Stimulated activated CD4-positive, alpha-beta T cell treated with anti-CD3 and anti-CD28 coated beads, Interleukin-4, amount 100 ng/mL, for 48 hours (primary cell): ENCODE measurements at regions not wholly inside any gene's neighbourhood (a gene's known extent, or its start where the extent isn't known, plus 50 kb on each side); places are given as distances from the start of the nearest gene placed in this dataset.
"Not testable (repeated sequence)": the region's sequence is repeated elsewhere in the genome, so short reads cannot be mapped to it uniquely, and the experiment has no call there.

Experiments used
- DNase-seq, 2 donors: peaks; one replicate each; pipeline ENCODE4 v3.0.0-alpha.2; 2020; ENCODE audit warnings: low read depth in 2 of 2

DNA sequence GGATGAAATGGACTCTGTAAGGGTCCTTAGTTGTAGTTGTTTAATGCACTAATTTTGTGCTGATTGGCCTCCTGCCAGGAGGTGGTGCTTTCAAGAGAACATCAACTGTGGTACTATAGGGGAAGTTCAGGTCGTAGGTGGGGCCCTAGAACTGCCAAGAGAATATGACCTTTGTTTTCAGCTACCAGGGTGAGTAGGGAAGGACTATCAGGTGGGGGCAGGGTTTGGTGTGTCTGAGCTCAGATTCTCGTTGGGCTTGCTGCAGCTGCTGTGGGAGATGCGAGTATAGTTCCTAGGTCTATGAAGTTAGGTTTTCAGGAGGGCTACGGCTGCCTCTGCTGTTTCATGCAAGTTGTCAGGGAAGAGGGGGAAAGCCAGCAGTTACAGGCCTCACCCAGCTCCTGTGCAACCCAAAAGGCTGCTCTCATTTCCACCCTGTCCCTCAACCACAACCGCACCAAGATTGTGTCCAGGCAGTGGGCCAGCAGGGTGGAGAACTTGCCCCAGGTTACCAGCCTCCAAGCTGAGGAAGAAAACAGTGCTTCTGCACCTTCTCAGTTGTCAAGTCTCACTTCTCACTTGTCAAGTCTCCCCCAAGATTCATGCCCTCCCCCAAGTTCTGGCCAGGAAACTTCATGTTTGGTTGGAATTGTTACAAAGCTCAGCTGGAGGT is 626.5 kb upstream of the MAP3K7 start:
- no peak for DNase-seq

DNA sequence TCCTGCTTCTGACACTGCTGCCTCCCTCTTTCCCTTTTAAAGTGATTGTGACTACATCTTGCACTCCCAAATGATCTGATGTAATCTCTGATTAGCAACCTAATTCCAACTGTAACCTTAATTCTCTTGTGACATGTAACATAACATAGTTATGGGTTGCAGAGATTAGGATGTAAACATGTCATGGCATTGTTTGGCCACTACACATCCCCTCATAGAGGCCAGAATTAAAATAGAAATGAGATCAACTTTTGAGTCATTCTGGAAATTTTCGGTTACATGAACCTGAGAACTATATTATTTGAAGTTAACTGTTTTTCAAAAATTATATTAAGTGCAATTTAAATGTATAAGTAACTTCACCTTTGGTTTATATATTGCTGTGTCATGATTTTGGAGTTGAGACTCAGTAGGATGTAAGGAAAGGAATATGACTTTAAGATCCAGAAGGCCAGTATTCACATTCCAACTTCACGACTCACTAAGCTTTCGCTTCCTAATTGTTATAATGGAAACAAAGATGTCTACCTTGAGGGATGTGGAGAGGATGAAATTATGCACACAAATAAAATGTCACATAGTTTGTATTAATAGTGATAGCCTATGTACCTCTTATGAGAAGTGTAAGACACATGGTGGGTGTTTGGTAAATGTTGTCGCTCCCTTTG is 611.9 kb upstream of the MAP3K7 start:
- DNase-seq = no peak

DNA sequence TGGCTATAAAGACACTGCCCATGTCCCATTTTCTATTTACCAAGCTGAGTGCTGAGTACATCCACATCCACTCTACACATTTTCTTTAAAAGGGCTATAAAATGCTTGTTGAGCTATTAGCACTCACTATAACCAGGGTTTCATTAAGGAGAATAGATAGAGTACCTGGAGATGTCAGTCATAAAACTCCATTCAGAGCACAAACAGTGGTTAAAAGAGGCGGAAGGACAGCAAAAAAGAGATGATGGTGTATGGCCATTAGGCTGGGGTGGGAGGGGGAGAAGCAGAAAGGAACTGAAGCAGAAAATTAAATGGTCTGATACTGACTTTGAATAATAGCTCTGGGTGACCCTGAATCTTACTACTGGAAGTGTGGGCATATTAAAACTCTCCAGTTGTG is 609.9 kb upstream of the MAP3K7 start:
- DNase-seq = no peak

DNA sequence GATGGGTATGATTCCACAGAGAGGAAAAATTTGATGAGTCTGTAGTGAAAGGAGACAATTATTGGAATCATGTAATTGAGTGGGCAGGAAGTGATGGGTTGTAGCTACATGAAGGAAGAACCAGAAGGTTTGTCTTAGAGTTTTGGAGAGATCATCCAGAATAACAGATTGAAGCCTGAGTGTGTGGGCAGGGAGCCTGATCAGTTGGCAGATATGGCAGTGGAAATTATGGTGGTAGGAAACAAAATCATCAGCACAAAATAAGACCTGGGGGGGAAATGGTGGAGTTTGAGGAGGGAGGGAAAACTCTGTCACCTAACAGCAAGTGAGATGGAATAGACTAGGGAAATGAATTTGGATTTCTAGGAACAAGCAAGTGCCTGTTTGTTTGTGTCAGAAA is 606.6 kb upstream of the MAP3K7 start:
- no peak for DNase-seq

DNA sequence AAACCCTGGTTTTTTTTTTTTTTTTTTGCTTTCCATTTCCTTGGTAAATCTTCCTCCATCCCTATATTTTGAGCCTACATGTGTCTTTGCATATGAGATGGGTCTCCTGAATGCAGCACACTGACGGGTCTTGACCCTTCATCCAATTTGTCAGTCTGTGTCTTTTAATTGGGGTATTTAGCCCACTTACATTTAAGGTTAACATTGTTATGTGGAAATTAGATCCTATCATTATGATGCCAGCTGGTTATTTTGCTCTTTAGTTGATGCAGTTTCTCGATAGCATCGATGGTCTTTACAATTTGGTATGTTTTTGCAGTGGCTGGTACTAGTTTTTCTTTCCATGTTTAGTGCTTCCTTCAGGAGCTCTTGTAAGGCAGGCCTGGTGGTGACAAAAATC is 603.2 kb upstream of the MAP3K7 start:
- not testable (repeated sequence) for DNase-seq

DNA sequence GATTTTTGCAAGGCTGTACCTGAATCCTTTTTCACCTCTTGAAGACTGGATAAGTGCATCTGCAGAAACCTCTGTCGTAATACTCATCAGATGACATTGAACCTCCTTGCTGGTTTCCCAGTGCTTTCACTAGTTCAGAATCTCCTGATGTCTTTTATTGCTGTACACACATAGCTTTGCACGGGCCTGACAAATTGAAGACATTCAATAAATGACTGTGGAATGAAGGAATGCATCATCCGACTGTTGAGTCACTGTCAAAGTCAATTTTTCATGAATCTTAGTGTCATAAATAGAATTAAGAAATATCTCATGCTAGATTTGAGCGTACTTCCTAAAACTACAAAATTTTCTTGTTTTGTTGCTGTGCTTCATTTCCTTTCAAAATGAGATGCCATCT is 598.2 kb upstream of the MAP3K7 start:
- DNase-seq = no peak

DNA sequence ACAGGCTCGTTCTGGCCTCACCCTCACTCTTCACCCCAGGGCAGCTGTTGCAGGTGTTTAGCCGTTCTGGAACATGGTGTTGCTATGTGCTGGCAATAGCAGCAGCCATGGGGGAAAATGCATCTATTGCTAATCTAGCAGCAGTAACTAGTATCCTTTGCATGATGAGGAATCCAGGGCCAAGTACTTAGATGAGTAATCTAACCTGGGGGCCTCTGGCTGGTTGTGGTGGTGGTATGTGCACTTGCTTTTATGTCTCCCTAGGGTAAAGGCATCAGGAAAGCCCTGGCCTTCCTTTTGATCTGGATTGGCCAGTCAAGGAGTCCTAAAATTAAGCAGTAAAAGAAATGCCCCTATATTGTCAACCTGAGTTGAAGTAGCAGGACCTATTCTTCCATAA is 594.5 kb upstream of the MAP3K7 start:
- DNase-seq = no peak

DNA sequence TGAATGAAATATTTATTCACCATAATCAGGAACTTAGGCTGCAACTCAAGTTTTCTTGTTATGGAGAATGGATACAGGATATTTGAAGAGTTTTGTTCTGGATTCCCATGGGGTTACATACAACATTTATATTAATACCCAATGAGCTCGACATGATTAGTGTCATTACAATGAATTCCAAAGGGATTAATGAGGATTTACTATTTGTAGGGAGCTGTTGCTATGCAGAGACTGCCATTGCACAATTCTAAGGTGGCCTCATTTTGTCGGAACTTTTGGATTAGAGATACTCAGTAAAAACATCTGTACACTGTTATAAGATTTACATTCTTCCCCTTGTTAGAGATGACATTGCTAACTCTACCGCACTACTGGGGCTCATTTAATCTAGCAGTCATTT is 586.8 kb upstream of the MAP3K7 start:
- DNase-seq = no peak

DNA sequence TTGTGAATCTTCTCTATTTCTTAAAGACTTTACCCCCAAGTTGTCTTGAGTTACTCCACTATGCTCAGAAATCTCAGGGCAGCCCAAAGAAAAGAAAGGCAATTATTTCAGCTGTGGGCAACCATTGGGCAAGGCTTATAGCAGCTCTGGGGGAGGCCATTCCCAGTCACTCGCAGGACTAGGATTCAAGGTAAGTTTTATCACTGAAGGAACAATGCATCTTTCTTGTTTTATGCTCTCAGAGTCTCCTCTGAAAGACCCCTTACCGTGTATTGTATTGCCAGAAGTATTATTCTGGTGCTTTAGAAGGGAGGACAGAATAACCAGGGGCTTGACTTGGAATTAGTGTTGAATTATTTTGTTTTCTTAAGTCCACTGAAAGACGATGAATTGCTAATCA is 586.3 kb upstream of the MAP3K7 start:
- DNase-seq = no peak

DNA sequence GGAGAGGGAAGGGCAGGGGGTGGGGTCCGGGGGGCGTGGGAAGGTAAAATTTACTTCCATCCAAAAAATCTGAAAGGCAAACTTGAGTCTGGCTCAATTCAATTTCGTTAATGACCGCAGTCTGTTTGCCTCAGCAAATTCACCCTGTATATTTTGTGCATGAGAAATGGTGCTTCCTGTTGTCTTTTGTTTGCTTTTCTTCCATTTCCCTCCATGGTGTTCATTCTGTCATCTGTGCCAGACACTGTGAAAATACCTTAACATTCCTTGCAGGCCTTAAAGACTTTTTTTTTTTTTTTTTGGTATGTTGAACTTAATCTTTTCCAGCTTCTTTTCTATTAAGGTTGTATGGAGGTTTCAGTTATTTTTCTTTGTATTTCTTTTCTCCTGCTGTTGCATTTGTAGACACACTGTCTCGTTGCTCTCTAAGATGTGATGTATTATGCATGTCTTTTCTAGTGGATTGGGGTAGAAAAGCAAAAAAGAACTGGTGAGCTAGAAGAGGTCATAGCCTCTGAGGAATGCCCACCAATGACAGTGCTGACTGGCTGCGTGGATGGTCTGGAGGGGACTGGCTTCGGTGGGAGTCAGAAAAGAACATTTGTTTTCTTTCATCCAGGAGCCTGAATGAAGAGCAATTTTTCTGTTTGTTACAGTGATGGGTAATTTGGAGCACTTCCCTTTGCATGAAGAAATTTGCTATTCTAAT is 585.0 kb upstream of the MAP3K7 start:
- DNase-seq = no peak

DNA sequence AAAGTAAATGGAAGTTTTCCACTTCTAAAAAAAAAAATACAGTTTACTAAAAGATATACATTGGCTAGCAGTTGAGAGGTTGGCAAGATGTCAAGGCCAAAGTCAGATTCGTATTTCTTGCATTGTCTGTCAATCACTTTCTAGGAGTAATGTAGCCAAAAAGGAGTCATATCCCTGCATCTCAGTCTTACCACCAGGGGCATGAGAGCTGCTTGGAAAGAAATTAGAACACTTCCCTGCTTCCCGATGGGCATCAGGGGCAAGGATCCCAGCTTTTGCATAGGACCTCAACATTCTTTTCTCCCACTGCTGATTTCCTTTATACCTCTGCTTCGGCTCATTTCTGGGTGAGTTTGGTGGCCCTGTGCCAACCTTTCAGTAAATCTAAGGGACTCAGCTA is 581.0 kb upstream of the MAP3K7 start:
- DNase-seq = no peak

DNA sequence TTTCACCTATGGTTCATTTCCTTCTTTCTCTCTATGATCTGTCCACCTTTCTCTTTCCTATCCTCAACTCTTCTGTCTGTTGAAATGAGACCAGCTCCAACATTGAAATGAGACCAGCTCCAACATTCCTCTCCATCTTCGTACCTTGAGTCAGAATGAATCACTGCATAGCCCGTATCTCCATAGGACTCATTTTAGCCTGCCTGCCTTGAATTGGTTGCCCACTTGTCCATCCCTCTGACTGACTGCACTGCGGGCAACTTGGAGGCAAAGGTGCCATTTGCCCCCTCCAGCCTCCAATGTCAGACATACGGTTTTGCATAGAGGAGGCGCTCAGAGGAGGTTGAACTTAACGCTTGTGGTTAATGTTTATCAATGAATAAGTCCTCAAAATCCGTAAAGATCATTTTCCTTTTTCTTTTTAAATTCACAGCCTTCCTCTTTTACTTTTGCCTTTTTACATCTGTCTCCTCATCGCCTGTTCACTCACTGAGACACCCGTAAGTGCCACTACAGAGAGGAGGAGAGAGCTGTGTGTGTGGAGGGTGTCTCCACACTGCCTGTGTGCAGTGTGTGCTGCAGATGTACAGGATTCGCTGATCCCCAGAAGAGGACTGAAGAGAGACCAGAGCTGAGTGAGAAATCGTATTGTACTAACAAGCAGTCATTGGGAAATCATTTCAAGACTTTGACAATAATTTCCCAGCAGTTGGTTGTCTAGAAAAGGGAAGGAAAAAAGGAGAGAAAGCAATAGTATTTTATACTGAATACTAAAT is 579.6 kb upstream of the MAP3K7 start:
- no peak for DNase-seq

DNA sequence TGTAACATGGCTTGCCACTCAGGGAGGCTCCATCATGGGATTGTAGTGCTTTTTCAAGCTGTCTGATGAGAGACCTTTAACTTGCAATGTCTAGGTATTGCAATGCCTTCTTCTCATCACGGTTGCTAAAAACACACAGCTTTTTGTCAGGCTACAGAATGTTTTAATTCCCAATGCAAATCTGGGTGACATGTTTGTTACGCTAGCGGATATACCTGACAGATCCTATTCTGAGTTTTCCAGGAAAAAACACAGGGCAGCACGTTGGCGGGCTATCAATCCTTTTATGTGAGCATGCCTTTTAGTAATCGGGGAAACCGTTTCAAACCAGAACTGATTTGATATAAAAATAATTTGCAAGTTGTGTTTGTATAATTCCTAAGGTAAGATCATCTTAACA is 577.2 kb upstream of the MAP3K7 start:
- no peak for DNase-seq

DNA sequence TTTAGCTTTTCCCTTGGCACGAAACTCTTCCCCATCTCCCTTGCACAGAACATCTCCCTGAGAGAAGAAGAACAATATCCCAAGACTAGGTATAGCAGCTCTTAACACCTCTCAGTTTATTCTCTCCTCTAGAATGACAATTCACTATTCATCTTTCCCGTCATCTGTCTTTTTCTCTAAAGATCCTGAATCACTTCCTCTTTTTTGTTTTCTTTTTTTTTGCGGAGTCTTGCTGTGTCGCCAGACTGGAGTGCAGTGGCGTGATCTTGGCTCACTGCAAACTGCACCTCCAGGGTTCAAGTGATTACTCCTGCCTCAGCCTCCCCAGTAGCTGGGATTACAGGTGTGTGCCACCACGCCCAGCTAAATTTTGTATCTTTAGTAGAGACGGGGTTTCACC is 574.4 kb upstream of the MAP3K7 start:
- no peak for DNase-seq

DNA sequence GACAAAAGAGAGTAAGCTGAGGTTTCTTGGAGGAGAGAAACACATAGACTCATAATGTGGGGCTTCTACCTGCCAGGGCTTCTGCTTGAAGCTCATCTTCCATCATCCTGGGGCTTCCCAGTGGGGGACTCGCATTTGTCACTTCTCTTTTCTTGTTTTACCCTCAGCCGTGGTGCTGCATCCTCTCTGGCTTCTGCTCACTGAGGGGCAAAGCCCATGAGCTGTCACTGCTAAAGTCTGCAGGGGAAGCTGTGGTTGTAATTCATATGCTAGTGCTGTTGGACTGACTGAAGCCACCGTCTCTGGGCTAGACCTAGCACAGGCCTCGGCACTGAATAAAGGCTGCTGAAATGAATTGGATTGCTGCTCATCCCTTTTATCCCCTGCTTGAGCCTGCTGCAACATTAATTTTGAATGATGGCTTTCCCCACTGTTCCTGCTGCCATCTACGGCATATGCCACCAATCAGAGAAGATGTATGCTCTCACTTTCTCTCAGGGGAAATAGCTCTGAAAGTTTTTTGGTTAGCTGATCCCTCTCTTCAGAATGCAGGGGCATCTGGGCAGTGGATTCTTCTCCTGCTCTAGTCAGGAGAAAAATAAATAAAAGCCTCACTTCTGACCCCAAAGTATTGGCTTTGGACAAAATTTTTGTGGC is 568.4 kb upstream of the MAP3K7 start:
- DNase-seq = no peak

DNA sequence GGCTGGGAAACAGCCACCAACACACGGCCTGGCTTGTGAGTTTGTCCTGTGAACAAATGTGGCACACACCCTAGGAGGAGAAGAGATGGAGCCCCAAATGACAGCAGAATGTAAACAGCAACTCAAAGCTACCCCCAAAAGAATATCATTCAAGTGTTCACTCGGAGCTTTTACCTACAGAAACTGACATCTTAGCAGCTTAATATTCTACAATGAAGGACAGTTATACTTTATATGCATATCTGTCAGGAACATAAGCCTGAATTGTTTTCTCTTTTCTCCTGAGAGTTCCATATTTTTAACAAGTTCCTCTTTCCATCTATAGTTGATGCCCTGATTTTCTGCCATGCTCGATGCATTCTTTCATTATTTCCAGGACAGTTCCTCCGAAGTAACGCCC is 566.0 kb upstream of the MAP3K7 start:
- DNase-seq = no peak

DNA sequence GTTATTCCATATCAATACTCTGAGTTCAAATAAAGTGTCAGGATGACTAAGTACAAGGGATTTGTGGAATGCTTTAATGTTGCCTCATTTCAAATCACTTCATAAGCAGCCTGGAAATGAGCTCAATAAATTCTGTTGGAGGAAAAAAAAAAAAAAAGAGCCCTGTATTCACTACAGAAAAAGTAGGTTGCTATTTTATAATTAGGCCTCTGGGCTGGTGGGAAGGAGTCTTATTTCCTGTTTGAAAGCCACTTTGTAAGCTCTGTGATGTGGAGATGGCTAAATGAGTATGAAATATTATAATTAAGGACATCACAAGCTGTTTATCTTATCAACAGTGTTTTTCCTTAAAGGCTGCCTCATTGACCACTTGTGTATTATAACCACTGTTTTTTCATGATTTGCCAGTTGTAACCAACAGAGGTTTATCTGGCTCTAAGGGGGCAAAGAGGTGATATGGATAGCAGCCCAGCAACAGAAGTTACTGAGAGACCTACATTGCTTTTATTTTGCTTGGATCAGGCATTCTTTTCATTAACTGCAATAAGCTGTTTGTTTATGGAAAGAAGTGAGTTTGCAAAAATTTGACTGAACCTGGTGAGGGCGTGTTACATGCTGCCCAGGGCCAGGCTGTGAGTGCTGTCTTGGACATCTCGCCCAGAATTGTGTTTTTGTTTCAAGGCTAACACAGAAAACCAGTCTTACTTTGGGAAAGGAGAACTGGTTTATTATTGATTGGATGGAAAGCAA is 563.3 kb upstream of the MAP3K7 start:
- DNase-seq = no peak

DNA sequence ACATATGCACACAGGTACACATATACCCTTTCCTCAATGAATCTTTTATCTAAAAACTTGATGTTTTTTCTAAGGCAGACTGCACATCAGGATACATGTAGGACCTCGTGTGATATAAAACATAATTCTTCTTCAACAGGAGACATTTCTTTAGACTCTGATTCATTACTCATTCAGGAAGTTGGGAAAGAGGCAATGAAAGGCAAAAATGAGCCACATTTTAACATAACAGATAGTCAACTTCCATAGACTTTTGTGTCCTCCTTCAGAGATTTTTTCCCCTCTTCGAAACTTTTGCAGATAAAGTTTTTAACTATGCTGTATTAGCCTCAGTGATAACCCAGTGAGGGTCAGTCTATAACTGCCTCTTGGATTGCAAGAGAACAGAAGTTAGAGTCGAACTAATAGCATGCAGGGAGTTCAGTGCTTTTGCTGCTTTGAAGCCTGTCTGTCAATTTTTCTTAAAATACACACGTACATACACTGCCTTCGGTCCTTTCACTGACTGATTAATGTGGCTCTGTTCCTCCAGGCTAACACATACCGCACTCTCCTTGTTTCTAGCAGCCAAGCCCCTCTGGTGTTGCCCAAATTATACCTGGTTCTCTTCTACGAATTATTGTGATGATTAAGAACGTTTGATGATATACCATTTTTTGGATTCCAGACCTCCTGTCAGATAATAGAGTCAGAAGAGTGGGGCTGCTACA is 562.5 kb upstream of the MAP3K7 start:
- DNase-seq = no peak

DNA sequence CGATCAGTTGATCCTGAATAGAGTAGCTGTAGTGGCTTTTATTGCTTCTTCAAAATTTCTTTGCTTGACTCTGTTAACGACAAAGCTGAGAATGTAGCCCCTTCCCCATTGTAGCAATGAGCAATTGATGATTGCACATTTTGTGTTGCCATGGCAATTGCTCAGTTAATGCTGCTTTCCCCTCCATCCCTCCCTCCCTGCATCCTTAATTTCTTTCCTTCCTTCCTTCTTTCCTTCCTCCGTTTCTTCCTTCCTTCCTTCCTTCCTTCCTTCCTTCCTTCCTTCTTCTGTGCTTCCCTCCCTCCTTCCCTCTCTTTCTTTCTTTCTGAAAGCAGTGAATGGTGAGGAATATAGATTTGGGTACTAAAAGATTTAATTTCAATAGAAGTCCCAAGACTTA is 557.3 kb upstream of the MAP3K7 start:
- DNase-seq = no peak

DNA sequence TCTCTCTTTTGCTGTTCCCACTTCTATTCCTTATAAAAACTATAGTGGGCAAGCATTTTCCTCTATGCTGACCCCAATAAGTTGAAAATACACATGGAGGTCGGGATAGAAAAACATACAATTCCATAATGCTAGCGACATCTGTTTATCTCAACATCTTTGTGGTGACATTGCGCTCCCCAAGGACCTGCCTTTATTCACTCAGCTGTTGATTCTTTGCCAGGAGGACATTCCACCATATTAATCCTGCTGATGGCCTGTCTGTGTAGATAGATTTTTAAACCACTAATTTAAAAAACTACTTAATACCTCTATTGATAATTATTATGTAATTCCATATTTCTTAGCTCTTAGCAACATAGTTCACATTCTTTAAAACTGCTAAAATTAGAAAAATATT is 555.3 kb upstream of the MAP3K7 start:
- no peak for DNase-seq

DNA sequence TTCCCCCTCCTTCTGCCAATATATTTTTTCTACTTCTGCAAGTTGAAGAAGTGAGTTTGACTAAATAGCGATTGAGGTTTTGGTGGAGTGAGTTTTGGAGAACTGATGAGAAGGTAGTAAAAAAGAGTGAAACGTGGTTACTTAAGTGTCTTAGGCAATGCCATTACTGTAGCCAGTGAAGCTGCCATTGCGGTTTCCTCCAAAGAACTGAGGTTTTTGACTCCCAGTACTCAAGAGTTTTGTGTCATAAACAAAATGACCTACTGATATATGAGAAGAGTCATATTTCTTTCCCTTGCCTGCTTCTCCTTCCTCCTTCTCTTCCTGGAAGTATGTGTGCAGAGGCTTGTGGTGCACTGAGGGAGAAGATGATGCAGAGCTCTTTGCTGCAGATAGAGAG is 554.5 kb upstream of the MAP3K7 start:
- DNase-seq = no peak
